ENCODE measurements at regions not wholly inside any gene's neighbourhood (a gene's known extent, or its start where the extent isn't known, plus 50 kb on each side); places are given as distances from the start of the nearest gene placed in this dataset.

DNA sequence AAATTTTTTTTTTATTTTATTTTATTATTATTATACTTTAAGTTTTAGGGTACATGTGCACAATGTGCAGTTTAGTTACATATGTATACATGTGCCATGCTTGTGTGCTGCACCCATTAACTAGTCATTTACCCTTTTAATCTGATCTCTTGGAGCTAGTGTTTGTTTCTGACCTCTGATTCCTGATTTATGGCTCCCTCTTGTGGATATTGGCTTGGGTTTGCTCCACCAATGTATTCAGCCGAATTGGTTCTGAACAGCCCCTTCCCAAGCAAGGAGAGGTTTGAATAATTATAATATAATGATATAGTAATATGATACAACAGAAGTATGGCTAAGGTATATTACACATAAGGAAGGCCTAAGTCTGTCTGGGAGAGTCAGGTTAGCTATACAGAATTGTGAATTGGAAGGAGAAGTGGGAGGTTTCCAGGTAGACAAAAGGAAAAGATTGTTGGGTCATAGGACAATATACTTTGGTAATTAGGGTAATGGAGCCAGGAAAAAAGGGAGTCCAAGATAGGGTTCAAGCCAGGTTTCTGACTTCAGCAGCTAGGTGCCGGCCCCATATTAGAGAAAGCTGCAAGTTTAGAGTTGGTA lies 53.1 kb upstream of the HMCN1 start:
- FAIRE-seq (no peak), DNase-seq (ENCODE audit: insufficient read length) (no peak)
- TF ChIP-seq POLR2AphosphoS5 (IDR thresholded peaks at IDR 0.05; ENCODE audit: low read depth, low read length) (no peak), TAF1 (IDR thresholded peaks at IDR 0.05; ENCODE audit: borderline replicate concordance, low read depth, low read length) (no peak), POLR2A (IDR thresholded peaks at IDR 0.05; ENCODE audit: low read depth, low read length) (no peak)

DNA sequence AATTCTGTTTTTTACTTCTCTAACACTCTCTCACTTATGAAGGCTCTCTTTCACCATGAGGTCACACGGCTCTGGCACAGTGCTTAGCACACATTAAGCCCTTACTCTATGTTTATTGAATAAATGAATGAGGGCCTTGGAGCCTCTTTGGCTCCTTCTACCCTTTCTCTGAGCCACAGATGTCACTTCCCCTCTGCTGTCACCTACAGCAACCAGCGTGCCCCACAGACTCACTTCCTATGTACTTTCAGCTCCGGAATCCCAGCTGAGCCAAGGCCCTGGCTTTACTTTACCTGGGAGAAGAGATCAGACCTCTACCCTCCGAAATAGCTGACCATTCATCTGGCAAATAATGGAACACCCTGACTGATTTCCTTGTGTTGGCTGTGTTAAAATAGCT lies 53.7 kb upstream of the HMCN1 start:
- TF ChIP-seq POLR2A (IDR thresholded peaks at IDR 0.05; ENCODE audit: low read depth, low read length) (no peak), TAF1 (IDR thresholded peaks at IDR 0.05; ENCODE audit: borderline replicate concordance, low read depth, low read length) (no peak), POLR2AphosphoS5 (IDR thresholded peaks at IDR 0.05; ENCODE audit: low read depth, low read length) (no peak)
- no peak for DNase-seq (ENCODE audit: insufficient read length)
- FAIRE-seq, result peak; percentile 77

DNA sequence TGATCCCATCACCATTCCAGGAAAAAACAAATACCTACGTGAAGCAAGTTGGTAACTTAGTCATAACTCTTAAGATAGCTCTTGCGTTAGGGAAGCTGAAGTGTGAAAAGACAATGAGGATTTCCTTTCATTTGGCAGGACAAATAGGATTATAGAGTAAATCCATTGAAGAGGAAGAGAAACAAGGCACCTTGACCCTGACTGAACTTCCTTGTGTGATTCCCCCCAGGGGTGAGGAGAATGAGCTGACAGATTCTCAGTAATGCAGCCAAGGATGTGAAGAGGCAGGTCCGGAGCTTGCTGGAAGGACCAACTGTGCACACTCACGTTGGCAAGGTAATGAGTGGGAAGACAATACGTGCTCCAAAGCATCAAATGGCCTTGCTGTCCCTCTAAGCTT lies 55.0 kb upstream of the HMCN1 start:
- FAIRE-seq (no peak), DNase-seq (ENCODE audit: insufficient read length) (no peak)
- TF ChIP-seq POLR2AphosphoS5 (IDR thresholded peaks at IDR 0.05; ENCODE audit: low read depth, low read length) (no peak), TAF1 (IDR thresholded peaks at IDR 0.05; ENCODE audit: borderline replicate concordance, low read depth, low read length) (no peak)

DNA sequence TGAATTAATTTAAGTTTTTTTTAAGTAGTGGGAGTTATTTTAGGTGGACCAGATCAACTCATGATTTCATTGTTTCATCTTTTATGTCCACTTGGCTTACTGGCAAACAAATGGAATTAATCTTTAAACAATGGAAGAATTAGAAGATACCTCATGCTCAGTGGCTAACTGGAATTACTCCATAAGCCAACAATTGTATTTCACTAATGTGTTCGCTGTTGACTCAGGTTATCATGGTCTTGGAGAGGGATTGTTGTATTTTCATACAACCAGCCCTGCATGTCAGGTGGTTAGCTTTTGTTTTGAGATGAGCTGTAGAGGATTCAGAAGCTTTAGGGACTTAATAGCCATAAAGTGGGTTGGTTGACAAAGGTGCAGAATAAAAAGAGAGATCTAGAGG lies 57.2 kb upstream of the HMCN1 start:
- DNase-seq (ENCODE audit: insufficient read length), result no peak
- no peak for FAIRE-seq
- no peak for TF ChIP-seq POLR2AphosphoS5 (IDR thresholded peaks at IDR 0.05; ENCODE audit: low read depth, low read length)
- TF ChIP-seq POLR2A (IDR thresholded peaks at IDR 0.05; ENCODE audit: low read depth, low read length), result no peak
- TF ChIP-seq TAF1 (IDR thresholded peaks at IDR 0.05; ENCODE audit: borderline replicate concordance, low read depth, low read length), result no peak

DNA sequence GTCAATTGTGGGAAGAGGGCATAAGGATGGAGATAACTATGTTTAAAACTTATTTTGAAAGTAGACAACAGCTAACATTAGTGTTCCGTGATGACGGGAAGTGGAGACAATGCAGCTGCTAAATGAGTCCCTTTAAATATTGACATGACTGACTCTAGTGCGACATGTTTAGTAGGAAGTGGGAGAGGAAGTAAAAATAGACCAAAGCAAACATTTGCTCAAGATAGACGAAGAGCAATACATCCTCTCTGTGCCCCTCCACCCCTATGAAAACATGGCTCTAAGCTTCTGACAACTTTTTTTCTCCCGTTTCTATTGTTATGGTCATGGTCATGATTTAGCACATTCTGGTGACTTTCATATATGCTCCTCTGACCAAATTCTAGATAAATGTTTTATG lies 60.0 kb upstream of the HMCN1 start:
- DNase-seq (ENCODE audit: insufficient read length) (no peak), FAIRE-seq (peak; percentile 70)
- TF ChIP-seq TAF1 (IDR thresholded peaks at IDR 0.05; ENCODE audit: borderline replicate concordance, low read depth, low read length) (no peak), POLR2AphosphoS5 (IDR thresholded peaks at IDR 0.05; ENCODE audit: low read depth, low read length) (no peak), POLR2A (IDR thresholded peaks at IDR 0.05; ENCODE audit: low read depth, low read length) (no peak)

DNA sequence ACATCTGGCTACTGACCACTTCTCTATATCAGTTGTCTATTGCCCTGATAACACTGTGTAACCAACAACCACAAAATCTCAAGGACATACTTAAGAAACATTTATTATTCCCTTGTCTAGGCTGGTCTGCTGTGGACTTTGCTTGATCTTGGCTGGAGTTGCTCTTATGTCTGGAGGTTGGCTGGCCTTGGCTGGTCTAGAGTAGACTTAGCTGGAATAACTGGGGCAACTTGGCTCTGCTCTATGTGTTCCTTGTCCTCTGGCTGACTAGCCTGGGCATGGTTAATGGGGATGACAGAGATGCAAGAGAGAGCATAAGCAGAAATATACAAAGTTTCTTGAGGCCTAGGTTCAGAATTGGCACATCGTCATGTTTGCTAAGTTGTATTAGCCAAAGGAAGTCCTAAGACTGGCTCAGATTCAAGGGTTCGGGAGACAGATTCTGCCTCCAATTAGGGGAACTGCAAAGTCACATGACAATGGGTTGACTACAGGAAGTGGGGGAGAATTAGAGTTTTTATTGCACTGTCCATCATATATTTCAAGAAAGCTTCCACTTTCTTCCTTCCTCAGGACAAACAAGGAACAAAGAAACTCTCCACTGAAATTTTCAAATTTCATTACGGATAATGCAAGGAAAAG lies 61.4 kb upstream of the HMCN1 start:
- FAIRE-seq, result no peak

DNA sequence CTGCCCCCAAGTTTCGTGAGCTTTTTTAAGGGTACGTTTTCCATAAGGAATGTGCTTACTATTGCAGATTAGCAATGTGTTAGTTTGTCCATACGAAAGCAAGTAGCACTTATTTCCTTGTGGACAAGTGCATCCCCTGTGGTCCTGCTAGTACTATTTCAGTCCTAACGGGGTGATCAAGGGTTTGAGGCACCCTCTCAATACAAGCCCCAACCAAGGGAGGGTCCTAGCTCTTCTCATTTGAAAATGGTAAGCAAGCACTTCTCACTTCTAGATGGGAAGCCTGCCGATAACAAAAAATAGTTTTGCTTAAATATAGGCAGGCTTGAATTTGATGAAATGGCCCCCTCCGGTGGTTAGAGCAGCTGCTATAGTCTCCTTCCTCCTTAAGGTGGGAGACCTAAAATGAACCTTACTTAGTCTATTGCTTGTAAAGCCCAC lies 64.0 kb upstream of the HMCN1 start:
- DNase-seq (ENCODE audit: insufficient read length) (no peak), FAIRE-seq (no peak)
- TF ChIP-seq TAF1 (IDR thresholded peaks at IDR 0.05; ENCODE audit: borderline replicate concordance, low read depth, low read length) (no peak), POLR2A (IDR thresholded peaks at IDR 0.05; ENCODE audit: low read depth, low read length) (no peak), POLR2AphosphoS5 (IDR thresholded peaks at IDR 0.05; ENCODE audit: low read depth, low read length) (no peak)

More for the DNA sequence above, 61.4 kb upstream of the HMCN1 start:
- TF ChIP-seq TAF1 (IDR thresholded peaks at IDR 0.05; ENCODE audit: borderline replicate concordance, low read depth, low read length) (no peak), POLR2A (IDR thresholded peaks at IDR 0.05; ENCODE audit: low read depth, low read length) (no peak), POLR2AphosphoS5 (IDR thresholded peaks at IDR 0.05; ENCODE audit: low read depth, low read length) (no peak)
- no peak for DNase-seq (ENCODE audit: insufficient read length)

DNA sequence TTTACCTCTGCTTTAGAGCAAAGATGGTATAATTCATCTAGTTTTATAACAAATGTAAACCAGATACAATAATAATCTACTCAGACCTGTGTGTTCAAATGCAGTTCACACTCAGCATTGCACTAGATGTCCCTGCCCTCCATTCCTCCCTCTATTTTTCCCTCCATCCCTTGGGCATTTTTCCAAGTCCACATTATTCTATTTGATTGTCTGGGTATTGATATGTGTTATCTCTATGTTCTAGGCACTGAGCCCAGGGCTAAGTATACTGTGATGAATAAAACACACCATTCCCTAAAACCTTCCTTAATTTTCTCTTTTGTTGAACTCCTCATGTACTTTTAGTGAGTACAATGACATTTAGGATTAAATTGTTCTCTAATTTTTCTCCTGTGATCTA lies 66.2 kb upstream of the HMCN1 start:
- TF ChIP-seq POLR2AphosphoS5 (IDR thresholded peaks at IDR 0.05; ENCODE audit: low read depth, low read length) (no peak), TAF1 (IDR thresholded peaks at IDR 0.05; ENCODE audit: borderline replicate concordance, low read depth, low read length) (no peak), POLR2A (IDR thresholded peaks at IDR 0.05; ENCODE audit: low read depth, low read length) (no peak)
- FAIRE-seq (no peak), DNase-seq (ENCODE audit: insufficient read length) (no peak)

DNA sequence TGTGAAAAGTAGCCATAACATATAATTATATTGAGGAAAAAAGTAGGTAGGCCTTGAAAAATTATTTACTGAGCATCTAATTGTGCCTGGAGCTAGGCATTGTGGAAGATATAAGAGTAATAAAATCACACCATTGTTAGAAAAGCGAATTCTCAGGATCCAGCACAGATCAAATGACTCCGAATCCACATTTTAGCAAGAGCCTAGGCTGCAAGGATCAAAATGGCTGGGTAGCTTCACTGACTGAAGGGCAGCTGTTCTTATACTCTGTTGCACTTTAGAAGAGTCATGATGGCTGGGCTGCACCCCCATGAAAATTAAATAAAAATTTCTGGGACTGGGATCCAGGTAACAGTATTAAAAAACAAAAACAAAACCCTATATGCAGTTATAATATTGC lies 67.6 kb upstream of the HMCN1 start:
- TF ChIP-seq TAF1 (IDR thresholded peaks at IDR 0.05; ENCODE audit: borderline replicate concordance, low read depth, low read length), result no peak
- no peak for TF ChIP-seq POLR2AphosphoS5 (IDR thresholded peaks at IDR 0.05; ENCODE audit: low read depth, low read length)
- TF ChIP-seq POLR2A (IDR thresholded peaks at IDR 0.05; ENCODE audit: low read depth, low read length), result no peak
- FAIRE-seq (no peak), DNase-seq (ENCODE audit: insufficient read length) (no peak)

DNA sequence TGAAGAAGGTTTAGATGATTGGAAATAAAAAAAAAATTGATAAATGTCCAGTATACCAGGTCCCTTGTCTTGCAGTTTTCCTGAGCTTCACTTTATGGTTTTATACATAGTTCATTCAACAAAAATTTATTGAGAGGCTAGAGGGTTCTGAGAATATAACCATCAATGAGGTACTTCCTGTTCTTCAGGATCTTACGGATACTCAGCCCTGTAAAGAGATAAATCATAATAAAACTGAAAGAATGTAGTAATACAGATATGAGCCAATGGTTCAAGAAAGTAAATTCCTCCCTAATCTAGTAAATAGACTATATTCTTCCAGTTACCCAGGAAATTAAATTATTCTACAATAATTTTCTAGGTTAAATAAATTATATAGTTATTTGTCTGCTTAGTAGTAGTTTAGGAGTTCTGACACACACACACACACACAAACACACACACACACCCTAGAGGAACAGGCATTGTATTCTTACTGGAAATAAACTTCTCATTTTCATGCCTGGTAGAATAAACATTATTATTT lies 70.4 kb upstream of the HMCN1 start:
- TF ChIP-seq TAF1 (IDR thresholded peaks at IDR 0.05; ENCODE audit: borderline replicate concordance, low read depth, low read length), result no peak
- TF ChIP-seq POLR2A (IDR thresholded peaks at IDR 0.05; ENCODE audit: low read depth, low read length), result no peak
- TF ChIP-seq POLR2AphosphoS5 (IDR thresholded peaks at IDR 0.05; ENCODE audit: low read depth, low read length), result no peak
- FAIRE-seq (no peak), DNase-seq (ENCODE audit: insufficient read length) (no peak)

DNA sequence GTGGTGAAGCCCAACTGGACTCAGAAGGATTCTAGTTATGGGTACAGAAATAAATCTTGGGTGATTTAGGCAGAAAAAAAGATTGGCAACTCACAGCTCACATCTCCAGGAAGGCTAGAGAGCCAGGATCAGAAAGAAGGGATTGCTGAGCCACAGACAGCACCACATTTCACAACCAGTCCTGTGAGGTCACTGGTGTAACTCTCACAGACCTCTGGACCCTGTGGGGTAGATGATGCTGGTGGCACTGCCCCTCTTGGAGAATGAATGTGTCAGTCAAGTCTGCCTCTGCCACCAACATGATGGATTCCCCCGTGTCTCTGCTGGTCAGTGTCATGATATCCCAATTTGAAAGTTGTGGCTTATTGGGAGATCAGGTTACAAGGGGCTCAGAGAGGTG lies 70.9 kb upstream of the HMCN1 start:
- DNase-seq (ENCODE audit: insufficient read length) (no peak), FAIRE-seq (no peak)
- TF ChIP-seq POLR2AphosphoS5 (IDR thresholded peaks at IDR 0.05; ENCODE audit: low read depth, low read length) (no peak), TAF1 (IDR thresholded peaks at IDR 0.05; ENCODE audit: borderline replicate concordance, low read depth, low read length) (no peak), POLR2A (IDR thresholded peaks at IDR 0.05; ENCODE audit: low read depth, low read length) (no peak)

DNA sequence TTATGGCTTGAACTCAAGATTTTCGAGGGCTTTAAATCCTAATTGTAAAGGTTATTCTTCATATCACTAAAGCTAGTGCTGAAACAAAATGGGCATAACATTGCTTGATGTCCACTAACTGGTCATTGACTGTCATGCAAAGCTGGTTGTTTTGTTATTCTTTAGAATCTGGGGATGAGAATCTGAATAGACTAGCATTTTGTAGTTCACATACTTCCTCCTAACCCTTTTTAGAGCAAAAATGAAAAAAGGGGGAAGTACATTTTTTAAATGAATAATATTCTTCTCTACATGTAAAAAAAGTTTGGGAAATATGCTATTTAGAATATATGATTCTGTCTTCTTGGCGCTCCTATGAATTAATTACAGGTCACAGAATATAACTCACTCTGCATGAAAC lies 72.2 kb upstream of the HMCN1 start:
- FAIRE-seq, result no peak
- TF ChIP-seq TAF1 (IDR thresholded peaks at IDR 0.05; ENCODE audit: borderline replicate concordance, low read depth, low read length), result no peak
- TF ChIP-seq POLR2AphosphoS5 (IDR thresholded peaks at IDR 0.05; ENCODE audit: low read depth, low read length), result no peak
- no peak for TF ChIP-seq POLR2A (IDR thresholded peaks at IDR 0.05; ENCODE audit: low read depth, low read length)

More for the DNA sequence above, 72.2 kb upstream of the HMCN1 start:
- DNase-seq (ENCODE audit: insufficient read length), result no peak
